ENCODE measurements at regions not wholly inside any gene's neighbourhood (a gene's known extent, or its start where the extent isn't known, plus 50 kb on each side); places are given as distances from the start of the nearest gene placed in this dataset.
"Not testable (repeated sequence)": the region's sequence is repeated elsewhere in the genome, so short reads cannot be mapped to it uniquely, and the experiment has no call there.

DNA sequence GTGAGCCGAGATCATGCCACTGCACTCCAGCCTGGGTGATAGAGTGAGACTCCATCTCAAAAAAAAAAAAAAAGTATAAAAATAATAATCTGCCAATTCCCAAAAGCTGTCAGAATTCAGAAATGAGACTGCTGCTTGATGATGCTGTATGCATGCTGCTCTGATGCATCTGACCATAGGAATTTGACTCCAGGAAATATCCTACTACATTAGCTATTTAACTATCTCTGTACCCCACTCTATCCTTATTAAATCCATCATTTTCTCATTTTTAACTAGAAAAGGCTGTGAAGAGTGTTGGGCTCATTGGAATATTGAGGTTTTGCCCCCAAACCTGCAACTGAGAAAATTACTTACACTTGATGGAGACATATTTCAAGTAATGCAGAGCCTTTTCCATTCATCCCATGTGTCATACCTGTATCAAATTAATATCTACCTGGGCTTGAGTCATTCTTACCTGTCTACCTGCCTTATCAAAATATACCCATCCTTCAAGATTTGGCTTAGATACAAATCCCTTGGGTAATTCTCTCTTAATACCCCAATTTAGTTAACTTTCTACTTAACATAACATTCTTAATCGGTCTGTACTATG is 135.2 kb upstream of the PREP start:
- no peak for DNase-seq (ENCODE audit: low read depth in 2 of 2)

DNA sequence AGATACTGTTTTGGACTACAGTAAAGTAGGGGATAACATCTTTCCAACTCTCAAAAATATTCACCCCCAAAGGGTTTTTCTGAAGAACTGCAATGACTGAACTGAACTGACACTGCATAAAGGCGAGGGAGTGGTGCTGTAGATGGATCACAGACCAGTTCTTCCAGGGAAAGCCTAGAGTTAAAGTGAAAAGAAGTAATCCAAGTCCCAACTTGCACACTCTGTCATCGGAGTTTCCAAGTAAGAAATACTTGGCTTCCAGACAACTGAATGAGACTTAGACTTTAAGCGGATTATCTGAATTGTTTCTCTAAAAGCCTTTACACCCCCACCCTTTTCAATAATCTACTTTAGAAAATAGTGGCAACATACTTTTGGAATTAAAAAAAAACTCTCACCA is 134.1 kb upstream of the PREP start:
- no peak for DNase-seq (ENCODE audit: low read depth in 2 of 2)

DNA sequence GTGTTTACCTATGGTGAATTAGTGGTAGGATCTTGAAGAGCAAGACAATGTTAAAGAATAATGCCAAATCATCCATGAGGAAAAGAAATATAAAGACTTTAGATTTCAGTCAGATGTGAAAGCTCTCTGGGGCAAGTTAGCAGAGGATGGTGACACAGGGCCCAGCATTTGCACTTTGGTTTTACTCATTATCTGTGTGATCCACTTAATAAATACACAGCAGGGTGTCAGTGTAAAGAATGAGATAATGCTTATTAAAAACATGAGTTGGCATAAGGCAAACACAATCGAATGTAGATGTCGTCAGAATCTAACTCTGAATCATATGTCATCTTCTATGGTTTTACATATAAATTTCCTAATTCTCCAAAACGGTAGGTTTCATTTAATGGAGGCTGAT is 130.4 kb upstream of the PREP start:
- DNase-seq (ENCODE audit: low read depth in 2 of 2): no peak

DNA sequence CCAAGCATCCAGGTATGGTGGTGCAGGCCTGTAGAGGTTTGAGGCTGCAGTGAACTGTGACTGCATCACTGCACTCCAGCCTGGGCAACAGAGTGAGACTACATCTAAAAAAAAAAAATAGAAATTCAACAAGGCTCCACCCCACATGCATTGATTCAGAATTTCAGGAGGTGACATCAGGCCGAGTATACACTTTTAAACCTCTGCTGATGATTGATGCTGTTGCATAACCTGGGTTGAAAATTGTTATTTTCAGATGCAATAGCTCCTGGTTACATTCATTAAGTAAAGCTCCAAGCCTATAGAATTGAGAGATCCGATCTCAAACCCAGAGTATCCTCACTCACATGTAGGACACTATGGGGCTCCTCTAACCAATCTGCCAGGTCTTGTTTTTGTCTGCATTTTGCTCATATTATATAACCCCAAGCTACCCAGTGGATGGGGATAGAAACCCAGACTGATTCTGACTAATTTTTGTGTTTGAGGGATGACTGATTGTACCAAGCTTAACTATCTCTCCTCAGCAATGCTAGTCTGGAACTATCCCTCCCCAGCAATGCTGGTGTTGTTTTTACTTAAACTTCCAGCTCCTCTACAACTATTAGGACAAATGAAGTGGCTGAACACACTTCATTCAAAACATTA is 123.5 kb upstream of the PREP start:
- DNase-seq (ENCODE audit: low read depth in 2 of 2): no peak

DNA sequence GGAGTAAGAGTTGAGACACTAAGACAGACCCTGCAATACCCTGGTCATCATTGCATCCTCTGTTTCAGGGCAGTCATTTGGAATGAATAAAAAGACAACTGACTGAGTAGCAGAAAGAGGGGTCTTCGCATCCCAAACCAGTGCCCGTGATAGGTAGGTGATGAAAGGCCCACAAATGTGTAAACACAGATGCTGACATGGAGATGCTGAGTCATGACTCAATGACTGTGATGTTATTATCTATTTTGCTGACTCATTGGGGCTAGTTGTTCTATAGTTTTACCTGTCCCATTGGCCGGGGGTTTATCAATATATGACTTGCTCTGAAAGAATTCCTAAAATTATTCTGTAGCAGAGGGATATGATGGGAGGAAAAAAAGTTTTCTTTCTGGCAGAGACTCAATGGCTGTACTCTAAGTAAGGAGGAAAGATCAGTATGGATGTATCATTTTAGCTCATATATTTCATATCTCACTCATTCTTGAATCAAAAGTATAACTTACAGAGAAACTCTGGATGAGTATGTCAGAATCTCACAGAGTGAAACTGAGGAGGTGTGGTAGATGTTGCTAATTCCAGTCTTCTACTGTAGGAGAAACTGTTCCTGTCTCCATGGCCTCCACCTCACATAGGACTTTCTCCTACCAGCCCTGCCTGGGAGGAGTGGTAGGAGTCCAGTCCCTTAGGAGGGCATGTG is 119.9 kb upstream of the PREP start:
- DNase-seq (ENCODE audit: low read depth in 2 of 2): no peak

DNA sequence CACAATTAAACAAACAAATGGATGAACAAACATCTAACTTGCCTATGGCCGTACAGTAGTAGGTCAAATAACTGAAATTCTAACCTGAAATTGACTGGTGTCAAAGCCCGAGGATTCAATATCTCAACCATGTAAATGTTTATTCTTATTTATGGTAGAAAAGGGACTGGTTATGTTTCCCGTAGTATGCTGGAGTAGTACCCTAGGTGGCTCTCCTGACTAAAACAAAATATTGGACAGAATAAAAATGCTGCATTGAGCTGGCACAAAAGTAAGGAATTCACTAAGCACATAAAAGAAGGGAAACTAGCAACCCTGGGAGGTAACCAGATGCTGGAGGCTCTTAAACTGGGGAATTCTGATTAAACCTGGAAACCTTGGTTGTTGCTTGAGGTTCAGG is 117.1 kb upstream of the PREP start:
- DNase-seq (ENCODE audit: low read depth in 2 of 2): no peak

DNA sequence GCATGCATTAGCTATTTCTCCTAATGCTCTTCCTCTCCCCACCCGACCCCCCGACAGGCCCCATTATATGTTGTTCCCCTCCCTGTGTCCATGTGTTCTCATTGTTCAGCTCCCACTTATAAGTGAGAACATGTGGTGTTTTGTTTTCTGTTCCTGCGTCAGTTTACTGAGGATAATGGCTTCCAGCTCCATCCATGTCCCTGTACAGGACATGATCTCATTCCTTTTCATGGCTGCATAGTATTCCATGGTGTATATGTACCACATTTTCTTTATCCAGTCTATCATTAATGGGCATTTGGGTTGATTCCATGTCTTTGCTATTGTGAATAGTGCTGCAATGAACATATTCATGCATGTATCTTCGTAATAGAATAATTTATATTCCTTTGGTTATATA is 116.1 kb upstream of the PREP start:
- not testable (repeated sequence) for DNase-seq (ENCODE audit: low read depth in 2 of 2)

DNA sequence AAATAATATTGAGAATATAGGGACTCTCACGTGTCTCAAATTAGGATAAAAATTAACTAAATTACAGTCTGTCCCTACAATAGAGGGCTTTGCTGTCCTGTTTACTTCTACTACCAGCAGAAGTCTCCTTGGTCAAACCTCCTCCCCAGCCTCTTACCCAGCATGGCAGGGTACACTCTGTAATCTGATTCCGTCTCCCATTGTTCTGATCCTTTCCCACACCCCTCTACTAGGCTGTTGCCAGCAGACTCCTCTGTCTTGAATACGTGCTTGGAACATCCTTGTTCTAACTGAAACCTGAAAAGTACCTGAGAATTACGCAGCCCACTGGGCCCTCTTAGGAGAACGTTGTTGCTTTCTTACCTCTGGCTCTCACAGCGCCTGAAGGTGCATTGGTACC is 112.2 kb upstream of the PREP start:
- DNase-seq (ENCODE audit: low read depth in 2 of 2): no peak

DNA sequence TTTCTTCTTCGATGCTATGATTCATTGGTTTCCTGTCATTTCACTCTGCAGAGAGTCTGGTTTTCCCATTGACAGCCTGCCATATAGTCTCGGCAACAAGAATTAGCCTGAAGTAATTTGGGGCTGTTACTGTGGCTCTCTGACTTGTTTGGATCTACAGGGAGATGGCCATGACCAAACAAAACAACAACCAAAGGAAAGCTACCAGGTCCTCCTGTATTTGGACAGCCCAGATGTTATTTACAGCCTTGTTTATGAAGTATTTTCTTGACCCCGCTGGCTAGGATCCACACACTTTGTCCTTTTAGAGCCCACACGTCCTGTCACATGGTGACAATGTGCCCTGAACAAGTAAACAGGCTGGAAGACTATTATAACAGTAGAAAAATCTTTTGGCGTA is 111.4 kb upstream of the PREP start:
- no peak for DNase-seq (ENCODE audit: low read depth in 2 of 2)

DNA sequence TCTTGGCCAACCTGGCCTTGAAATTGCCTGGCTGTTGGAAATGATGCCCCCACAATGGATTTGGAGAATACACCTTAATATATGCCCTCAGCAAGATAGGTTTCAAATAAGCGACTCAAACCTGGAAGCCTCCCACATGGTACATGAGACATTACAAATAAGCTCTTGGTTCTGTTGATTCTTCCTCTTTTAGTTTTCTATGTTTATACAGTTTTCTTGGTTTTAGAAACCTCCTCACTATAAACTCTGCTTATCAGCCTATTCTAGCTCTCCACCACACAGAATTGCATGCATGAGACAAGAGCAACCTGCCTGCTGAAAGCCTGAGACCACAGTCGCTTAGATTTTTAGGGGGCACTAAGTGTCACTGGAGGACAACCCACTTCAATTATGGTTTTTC is 108.8 kb upstream of the PREP start:
- no peak for DNase-seq (ENCODE audit: low read depth in 2 of 2)

DNA sequence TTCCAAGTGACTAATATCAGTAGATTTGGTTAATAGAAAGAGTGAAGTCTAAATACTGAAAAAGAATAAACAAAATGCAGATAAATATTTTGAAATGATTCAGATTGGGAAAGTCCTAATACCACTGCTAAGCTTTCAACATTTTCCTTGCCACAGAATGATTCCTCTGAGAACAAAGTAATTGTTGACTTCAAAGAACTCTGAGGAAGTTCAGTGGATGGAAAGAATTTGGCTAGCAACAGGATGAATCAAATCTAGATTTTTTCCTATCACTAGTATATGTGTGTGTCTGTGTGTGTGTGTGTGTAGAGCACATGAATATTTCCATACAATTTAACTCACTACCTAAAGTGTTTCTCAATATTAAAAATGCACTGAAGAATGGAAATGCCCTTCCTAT is 107.9 kb upstream of the PREP start:
- no peak for DNase-seq (ENCODE audit: low read depth in 2 of 2)

DNA sequence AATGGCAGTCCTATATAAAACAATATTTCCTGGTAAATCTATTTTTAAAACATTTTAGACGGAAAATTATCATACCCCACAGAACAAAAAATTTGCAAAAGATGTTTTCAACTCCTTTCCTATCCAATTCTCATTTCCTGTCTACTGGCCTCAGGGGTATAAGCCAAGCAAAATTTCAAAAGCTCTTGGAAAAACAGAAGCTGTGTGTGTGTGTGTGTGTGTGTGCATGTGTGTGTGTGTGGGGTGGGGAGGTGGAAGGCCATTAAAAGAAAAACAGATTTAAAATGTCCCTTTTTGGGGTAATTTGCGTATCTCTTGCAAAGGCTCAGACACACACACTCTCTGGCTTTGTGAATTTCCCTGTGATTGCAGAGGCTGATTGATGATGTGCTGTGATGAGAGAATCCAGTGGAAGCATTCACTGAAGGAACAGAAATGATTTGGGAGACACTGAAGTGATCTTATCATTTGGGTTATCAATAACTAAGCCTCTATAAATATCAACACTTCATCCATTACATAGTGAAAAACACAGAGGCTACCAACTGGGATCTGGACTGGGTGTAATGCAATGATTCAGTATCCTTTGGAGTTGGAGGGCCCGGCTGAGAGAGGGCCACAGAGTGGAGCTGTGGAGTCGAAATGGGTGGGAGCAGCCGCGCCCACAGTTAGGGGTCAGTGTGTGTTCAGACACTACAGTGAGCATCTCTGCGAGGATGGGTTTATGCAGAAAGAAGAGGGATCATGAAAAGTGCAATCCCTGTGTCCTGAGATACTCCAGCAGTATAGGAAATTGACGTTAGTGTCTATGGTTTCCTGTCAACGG is 106.8 kb upstream of the PREP start:
- DNase-seq (ENCODE audit: low read depth in 2 of 2): no peak

DNA sequence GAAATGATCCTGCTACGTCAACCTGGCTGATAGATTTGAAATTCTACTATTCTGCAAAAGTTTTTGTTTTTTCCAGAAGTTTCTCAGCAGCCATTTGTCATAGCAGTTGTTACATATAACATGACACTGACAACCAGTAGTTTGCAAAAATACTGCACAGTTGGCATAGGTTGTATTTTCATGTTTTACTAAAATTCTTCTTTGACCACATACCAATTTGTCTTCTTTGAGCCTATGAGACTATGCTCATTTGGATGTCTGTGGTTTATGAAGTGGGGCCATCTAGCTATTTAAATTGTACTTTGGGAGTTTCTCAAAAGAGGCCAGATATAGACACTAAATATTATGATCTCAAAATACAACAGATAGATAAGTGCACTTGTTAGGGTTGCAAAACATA is 104.9 kb upstream of the PREP start:
- DNase-seq (ENCODE audit: low read depth in 2 of 2): no peak

DNA sequence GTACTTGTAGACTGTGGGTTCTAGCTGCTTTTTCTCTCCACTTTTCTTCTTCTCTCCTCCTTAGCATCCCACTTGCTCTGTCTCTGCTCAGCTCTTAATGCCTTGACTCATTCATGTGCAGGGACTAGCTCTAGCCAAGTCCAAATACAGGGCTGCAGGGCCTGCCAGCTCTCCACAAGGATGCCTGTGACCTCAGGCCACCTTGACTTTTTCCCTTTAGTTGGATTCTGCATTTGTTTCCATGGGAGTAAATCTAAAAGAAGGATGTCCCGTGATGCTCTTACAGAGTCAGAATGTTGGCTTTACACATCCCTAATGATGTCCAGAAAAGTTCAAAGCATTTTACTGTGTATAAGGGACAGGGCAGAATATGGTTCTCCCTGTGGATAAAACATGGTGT is 101.8 kb upstream of the PREP start:
- no peak for DNase-seq (ENCODE audit: low read depth in 2 of 2)

DNA sequence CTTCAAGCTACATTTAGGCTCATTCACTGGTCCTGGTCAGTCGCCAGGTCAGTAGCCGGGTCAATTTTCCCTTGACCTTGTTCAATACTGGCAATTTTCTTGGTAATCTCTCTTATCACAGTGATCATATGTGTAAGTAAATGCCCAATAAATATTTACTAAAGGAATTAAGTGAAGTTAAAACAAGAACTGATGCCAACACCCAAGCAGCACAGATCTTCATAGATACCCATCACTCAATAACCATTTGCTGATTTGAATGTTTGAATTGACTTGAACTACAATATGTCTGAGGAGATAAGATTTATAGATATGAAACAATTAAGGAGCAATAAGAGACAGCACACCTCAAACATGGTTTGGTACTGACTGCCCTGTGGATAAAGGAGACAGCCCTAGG is 100.8 kb upstream of the PREP start:
- DNase-seq (ENCODE audit: low read depth in 2 of 2): no peak

DNA sequence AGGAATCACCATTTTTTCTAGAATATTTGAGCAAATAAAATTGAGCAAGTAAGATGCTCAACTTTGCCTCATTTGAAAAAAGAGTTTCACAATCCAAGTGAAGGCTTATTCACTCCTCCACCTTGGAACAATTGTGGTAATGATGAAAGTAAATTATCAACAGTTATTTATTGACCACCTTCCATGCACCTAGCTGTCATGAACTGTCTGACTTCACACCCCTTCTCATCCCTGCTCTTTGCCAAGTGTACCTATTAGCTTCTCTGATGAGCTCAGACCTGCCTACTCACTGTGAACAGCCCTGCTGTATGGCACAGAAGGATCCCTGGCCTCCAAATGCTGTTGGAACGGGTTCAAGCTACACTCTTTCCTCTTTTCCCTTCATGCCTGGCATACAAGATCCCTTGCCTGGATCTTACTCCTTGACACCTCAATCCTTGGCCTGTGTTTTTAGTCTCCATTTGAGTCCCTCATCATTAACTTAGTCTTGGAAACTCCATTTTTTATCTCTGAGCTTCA is 99.0 kb upstream of the PREP start:
- DNase-seq (ENCODE audit: low read depth in 2 of 2): no peak

DNA sequence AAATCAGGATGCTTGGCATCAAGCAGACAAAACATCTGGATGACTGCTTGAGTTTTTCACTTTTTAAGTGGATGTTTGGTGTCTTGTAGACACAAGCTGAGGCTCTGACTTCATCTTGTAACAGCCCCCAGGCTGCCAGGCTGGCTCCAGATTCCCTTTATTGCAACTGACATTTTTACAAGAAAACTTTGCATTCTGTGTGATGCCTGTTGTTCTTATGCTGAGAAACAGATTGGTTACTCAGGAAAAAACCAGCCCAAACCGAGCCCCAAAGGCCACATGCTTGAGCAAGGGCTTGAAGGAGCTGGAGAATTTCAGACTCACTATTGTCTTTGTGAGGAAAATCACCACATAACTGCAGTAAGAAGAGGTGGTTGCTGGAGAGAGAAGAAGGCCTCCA is 98.4 kb upstream of the PREP start:
- DNase-seq (ENCODE audit: low read depth in 2 of 2): no peak

DNA sequence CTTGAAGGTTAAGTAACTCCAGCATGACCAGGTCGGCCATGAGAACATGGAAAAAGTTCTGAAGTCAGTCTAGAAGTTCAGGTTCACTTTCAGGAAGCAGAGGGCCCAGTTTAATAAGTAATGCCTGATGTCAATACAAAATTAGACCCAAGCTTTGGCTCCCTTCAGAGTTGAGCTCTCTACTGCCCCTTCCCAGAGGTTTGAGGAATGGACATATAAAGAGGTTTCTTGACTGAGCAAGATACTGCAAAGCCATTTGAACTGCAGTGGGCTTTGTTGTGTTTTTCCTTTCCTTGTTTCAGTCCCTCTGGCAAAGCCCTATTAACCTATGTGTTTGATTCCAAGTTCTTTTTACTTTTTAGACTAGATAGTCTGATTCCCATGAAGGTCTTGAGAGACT is 97.8 kb upstream of the PREP start:
- DNase-seq (ENCODE audit: low read depth in 2 of 2): no peak

DNA sequence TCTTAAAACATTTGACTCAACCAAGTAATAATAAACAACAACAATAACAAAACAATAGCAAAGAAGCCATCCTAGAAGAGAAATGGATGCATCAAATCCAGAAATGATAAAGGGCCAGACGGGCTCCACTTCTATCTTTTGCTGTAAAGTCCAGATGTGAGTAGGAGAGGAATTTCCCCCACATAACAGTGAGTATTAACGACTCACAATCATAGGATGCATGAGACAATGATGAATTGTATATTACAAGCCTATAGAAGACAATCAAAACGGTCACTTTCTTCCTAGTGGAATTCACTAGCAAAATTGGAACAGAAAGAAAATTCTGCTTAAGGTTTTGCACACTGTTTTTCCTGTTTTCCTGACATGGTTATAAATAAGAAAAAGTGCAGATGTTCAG is 97.0 kb upstream of the PREP start:
- no peak for DNase-seq (ENCODE audit: low read depth in 2 of 2)

DNA sequence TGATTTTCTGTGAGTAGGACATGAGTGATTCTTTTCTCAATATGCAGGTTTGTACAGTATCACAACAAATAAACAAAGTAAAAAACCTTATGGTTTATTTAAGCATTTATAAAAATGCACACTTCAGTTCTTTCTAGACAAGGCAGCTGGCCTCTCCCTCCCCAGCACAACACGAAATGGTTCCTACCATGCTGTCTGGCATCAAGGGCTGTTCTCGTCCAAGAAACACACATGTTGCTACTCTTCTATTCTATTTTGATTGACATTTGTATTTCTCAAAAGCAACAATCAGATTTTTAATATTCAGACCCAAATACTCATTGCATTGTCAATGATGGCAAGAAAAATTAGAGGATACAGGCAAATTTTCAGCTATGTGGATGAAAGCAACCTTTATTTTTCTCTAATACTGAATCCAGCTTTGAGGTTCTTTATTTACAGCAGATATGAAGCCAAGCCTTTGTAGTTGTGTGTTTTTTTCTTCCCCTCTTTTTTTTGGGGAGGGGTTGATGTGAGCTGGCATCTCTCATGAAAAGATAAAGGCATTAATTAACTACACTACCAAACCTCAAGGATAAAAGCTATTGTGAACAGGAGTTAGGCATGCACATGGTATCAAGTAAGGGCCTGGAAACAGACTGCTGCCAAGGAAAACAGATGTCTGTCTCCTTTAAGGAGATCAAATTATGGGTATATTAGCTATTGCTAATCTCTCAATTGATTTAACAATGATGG is 96.4 kb upstream of the PREP start:
- no peak for DNase-seq (ENCODE audit: low read depth in 2 of 2)

DNA sequence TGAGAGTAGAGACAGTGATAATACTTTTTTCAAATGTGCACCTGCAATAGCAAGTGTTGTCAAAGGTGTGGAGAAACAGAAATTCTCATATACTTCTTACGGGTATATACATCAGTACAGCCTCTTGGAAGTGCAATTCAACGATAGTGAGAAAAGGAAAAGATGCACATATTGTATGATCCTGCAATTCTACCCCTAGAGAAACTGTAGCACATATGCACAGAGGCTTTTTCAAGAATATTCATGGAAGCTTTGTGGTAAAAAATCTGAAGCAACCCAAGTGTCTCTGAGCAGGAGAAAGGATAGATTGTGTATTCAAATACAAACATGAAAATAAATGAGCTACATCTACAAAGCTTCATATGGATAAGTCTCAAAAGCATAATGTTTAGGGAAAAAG is 94.7 kb upstream of the PREP start:
- no peak for DNase-seq (ENCODE audit: low read depth in 2 of 2)

DNA sequence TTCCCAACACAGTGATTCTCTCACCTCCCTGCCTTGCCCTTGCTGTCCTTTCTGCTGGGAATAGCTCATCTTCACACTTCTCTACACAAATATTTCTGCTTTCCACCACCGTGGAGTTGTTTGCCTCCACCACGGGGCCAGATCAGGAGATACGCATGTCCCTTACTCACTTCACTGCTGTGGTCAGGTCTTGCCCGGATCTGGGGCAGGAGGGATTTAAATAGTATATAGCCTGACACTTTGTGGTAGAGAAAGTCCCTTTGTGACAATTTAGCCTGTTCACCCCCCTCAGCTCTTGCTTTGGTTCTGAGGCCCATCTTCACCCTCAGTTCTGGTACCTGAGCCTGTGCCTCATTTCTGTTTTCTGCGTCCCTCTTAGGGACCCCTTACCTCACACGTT is 92.6 kb upstream of the PREP start:
- DNase-seq (ENCODE audit: low read depth in 2 of 2): no peak

Data from stimulated activated CD8-positive, alpha-beta memory T cell treated with anti-CD3 and anti-CD28 coated beads, Interleukin-2, amount 100 ng/mL, for 48 hours (primary cell).